ENCODE measurements at regions not wholly inside any gene's neighbourhood (a gene's known extent, or its start where the extent isn't known, plus 50 kb on each side); places are given as distances from the start of the nearest gene placed in this dataset.

DNA sequence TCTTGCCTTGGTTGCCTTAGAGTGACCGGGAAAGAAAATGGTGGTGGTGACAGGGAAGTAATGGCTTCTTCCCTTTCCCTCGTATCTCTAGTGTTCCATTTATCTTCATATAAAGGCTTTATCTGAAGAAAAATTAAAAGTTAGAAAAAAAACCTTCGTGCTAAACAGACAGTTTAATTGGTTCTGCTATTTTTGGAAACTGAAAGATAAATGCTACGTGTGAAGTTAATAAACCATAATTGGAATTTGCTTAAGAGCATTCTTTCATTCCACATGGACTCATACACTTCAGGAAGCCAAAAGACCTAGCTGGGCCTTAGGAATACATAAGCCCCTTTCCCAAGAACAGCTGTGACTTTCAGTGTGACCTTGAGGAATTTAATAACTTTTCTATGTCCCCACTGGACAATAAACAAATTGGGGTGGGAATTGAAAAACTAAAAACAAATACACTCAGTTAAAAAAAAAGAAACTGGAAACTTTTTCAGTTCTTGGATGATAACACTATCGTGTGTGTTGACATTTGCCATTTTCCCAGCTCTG, 818.8 kb upstream of the WWC1 start:
- no peak for TF ChIP-seq MXD4 (CRISPR knock-in tag; IDR thresholded peaks at IDR 0.05; ENCODE audit: borderline replicate concordance)
- no peak for TF ChIP-seq NFYB (CRISPR knock-in tag; conservative IDR thresholded peaks at IDR 0.05; ENCODE audit: low read depth)
- TF ChIP-seq, protein P1, sequence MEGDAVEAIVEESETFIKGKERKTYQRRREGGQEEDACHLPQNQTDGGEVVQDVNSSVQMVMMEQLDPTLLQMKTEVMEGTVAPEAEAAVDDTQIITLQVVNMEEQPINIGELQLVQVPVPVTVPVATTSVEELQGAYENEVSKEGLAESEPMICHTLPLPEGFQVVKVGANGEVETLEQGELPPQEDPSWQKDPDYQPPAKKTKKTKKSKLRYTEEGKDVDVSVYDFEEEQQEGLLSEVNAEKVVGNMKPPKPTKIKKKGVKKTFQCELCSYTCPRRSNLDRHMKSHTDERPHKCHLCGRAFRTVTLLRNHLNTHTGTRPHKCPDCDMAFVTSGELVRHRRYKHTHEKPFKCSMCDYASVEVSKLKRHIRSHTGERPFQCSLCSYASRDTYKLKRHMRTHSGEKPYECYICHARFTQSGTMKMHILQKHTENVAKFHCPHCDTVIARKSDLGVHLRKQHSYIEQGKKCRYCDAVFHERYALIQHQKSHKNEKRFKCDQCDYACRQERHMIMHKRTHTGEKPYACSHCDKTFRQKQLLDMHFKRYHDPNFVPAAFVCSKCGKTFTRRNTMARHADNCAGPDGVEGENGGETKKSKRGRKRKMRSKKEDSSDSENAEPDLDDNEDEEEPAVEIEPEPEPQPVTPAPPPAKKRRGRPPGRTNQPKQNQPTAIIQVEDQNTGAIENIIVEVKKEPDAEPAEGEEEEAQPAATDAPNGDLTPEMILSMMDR (IDR thresholded peaks at IDR 0.05) = no peak
- no peak for TF ChIP-seq RELA (CRISPR knock-in tag; IDR thresholded peaks at IDR 0.05; ENCODE audit: borderline replicate concordance)
- no peak for TF ChIP-seq TEAD4 (CRISPR knock-in tag; IDR thresholded peaks at IDR 0.05)
- no peak for TF ChIP-seq NFE2L1 (CRISPR knock-in tag; IDR thresholded peaks at IDR 0.05)
